Endodermal cell (in vitro differentiated cells): ENCODE measurements at regions not wholly inside any gene's neighbourhood (a gene's known extent, or its start where the extent isn't known, plus 50 kb on each side); places are given as distances from the start of the nearest gene placed in this dataset.

ENCODE experiments used
- DNase-seq: peaks from one replicate; pipeline ENCODE4 v3.0.0-alpha.2; 2017
- H3K27ac ChIP-seq: 2 replicates; pipeline ENCODE4 v1.5.1; 2013; ENCODE audit warnings: mild to moderate bottlenecking, low read depth, low read length, moderate library complexity
- H3K27me3 ChIP-seq: 2 replicates; pipeline ENCODE4 v1.6.1; 2013; ENCODE audit warnings: mild to moderate bottlenecking, low read length, moderate library complexity; ENCODE audit not compliant: insufficient read depth, control insufficient read depth, poor library complexity, severe bottlenecking
- H3K36me3 ChIP-seq: 2 replicates; pipeline ENCODE4 v1.7.0; 2013; ENCODE audit warnings: mild to moderate bottlenecking, low read length, moderate library complexity; ENCODE audit not compliant: control insufficient read depth, insufficient read depth
- H3K4me1 ChIP-seq: one replicate; pipeline ENCODE4 v1.7.0; 2013; ENCODE audit warnings: low read length; ENCODE audit not compliant: control insufficient read depth, insufficient read depth
- H3K4me3 ChIP-seq: 2 replicates; pipeline ENCODE4 v1.5.1; 2013; ENCODE audit warnings: mild to moderate bottlenecking, low read length, moderate library complexity
- H3K9ac ChIP-seq: 2 replicates; pipeline ENCODE4 v1.6.1; 2013; ENCODE audit warnings: mild to moderate bottlenecking, low read length, moderate library complexity; ENCODE audit not compliant: poor library complexity, severe bottlenecking; ENCODE audit errors: extremely low read depth
- H3K9me3 ChIP-seq: 2 replicates; pipeline ENCODE4 v1.6.1; 2013; ENCODE audit warnings: mild to moderate bottlenecking, low read length, moderate library complexity; ENCODE audit not compliant: control insufficient read depth
- H3K27ac Mint-ChIP-seq: 2 replicates; pipeline ENCODE4 v1.8.0; 2020; ENCODE audit warnings: mixed read lengths
- H3K27me3 Mint-ChIP-seq: 2 replicates; pipeline ENCODE4 v1.8.0; 2021; ENCODE audit warnings: mild to moderate bottlenecking, mixed read lengths; ENCODE audit not compliant: insufficient read depth
- H3K36me3 Mint-ChIP-seq: 2 replicates; pipeline ENCODE4 v1.8.0; 2020; ENCODE audit warnings: low read depth, mixed read lengths
- H3K4me1 Mint-ChIP-seq: 2 replicates; pipeline ENCODE4 v1.8.0; 2020; ENCODE audit warnings: mixed read lengths
- H3K4me3 Mint-ChIP-seq: 2 replicates; pipeline ENCODE4 v1.8.0; 2020; ENCODE audit warnings: mild to moderate bottlenecking, moderate library complexity, mixed read lengths
- H3K9me3 Mint-ChIP-seq: 2 replicates; pipeline ENCODE4 v1.8.0; 2020; ENCODE audit warnings: mild to moderate bottlenecking, mixed read lengths
- CTCF ChIP-seq: fragments of 200-600 bp; sonication (generic); conservative IDR thresholded peaks from 2 replicates; pipeline ENCODE4 v1.5.0; 2021; ENCODE audit warnings: antibody characterized with exemption, mild to moderate bottlenecking
- WGBS, 2 experiments: methylation state at CpG; one replicate each; pipeline versions ENCODE4 v1.1.5 to v1.1.7; 2013; ENCODE audit warnings: missing lambda C conversion rate in 2 of 2, mixed read lengths in 1 of 2; ENCODE audit not compliant: insufficient coverage in 1 of 2, insufficient read length in 1 of 2; 5-methylcytosine and 5-hydroxymethylcytosine counted together

GRCh38 chr1:213414911-213415310, 363.9 kb downstream of the RPS6KC1 start:
- H3K27ac ChIP-seq: no peak overlapping the region
- no peak for TF ChIP-seq CTCF
- no peak overlapping the region for H3K4me3 ChIP-seq
- peaks cover 11% of the 10 kb centered on the region for H3K4me1 ChIP-seq
- no peak overlapping the region for H3K9ac ChIP-seq
- Mint-ChIP-seq H3K36me3 (no peaks in the 10 kb centered on the region), H3K27me3 (peaks cover 45% of the 10 kb centered on the region), H3K4me1 (peaks cover 8% of the 10 kb centered on the region), H3K27ac (no peak overlapping the region), H3K9me3 (peaks cover 5% of the 10 kb centered on the region), H3K4me3 (no peak overlapping the region)
- 90 to 94% methylated on average over 1 to 2 of the region's 2 CpGs for WGBS, 2 experiments
- DNase-seq: peak; percentile 8
- H3K27me3 ChIP-seq: peaks cover 19% of the 10 kb centered on the region
- no peaks in the 10 kb centered on the region for H3K36me3 ChIP-seq
- peaks cover under 1% of the 10 kb centered on the region for H3K9me3 ChIP-seq

GRCh38 chr1:213415691-213416380, 364.8 kb downstream of the RPS6KC1 start:
- Mint-ChIP-seq H3K9me3 (peaks cover 3% of the 10 kb centered on the region), H3K4me1 (peaks cover 12% of the 10 kb centered on the region), H3K36me3 (no peaks in the 10 kb centered on the region), H3K4me3 (no peak overlapping the region), H3K27ac (no peak overlapping the region), H3K27me3 (peaks cover 37% of the 10 kb centered on the region)
- peak; percentile 33 for DNase-seq
- 74 to 86% methylated on average over 5 to 10 of the region's 10 CpGs for WGBS, 2 experiments
- no peak overlapping the region for H3K27ac ChIP-seq
- H3K9ac ChIP-seq: no peak overlapping the region
- no peak for TF ChIP-seq CTCF
- no peak overlapping the region for H3K4me3 ChIP-seq
- peaks cover 11% of the 10 kb centered on the region for H3K4me1 ChIP-seq
- H3K27me3 ChIP-seq: peaks cover 19% of the 10 kb centered on the region
- peaks cover 10% of the 10 kb centered on the region for H3K9me3 ChIP-seq
- no peaks in the 10 kb centered on the region for H3K36me3 ChIP-seq

- Mint-ChIP-seq H3K4me3 (no peak overlapping the region), H3K4me1 (peaks cover 12% of the 10 kb centered on the region), H3K9me3 (peaks cover 6% of the 10 kb centered on the region), H3K27ac (no peak overlapping the region), H3K27me3 (peaks cover 33% of the 10 kb centered on the region), H3K36me3 (no peaks in the 10 kb centered on the region)
- Histone ChIP-seq H3K36me3 (no peaks in the 10 kb centered on the region), H3K27ac (no peak overlapping the region), H3K9ac (no peak overlapping the region), H3K9me3 (peaks cover 15% of the 10 kb centered on the region), H3K4me1 (peaks cover 11% of the 10 kb centered on the region), H3K27me3 (peaks cover 19% of the 10 kb centered on the region), H3K4me3 (no peak overlapping the region)
- peak; percentile 32 for DNase-seq
- 93 to 97% methylated on average over 12 to 17 of the region's 17 CpGs for WGBS, 2 experiments
- TF ChIP-seq CTCF: no peak
Observed at GRCh38 chr1:213416461-213417224, 365.6 kb downstream of the RPS6KC1 start.
